ENCODE measurements at regions not wholly inside any gene's neighbourhood (a gene's known extent, or its start where the extent isn't known, plus 50 kb on each side); places are given as distances from the start of the nearest gene placed in this dataset.
A peak's percentile ranks its signal among the peaks of the same experiment; 100 is the strongest.

GRCh38 chr3:14288833-14289451, 110.3 kb downstream of the LSM3 start:
- H3K4me3 ChIP-seq: no peak overlapping the region
- peaks cover 0 to 14% (median 7%) of the 10 kb centered on the region in 11 experiments; a peak in 8 of 22 replicates for H3K9me3 ChIP-seq (replicated peaks in 1 of 11)
- 0 out of 22 replicates have a peak, but pooled peaks of 1 of the 11 experiments have one; percentile 8 for TF ChIP-seq Cebpa-rat (IDR thresholded peaks at IDR 0.05)
- no peaks in the 10 kb centered on the region for H3K36me3 ChIP-seq
- H3K4me1 ChIP-seq: peaks cover 13 to 40% (median 32%) of the 10 kb centered on the region in 10 experiments
- H4K20me1 ChIP-seq: no peaks in the 10 kb centered on the region; a peak in 2 of 22 replicates
- H3K27ac ChIP-seq: no peak overlapping the region
- peaks cover 0 to 8% (median 0%) of the 10 kb centered on the region in 11 experiments; a peak in 3 of 22 replicates for H3K27me3 ChIP-seq
- no peak overlapping the region for H3K9ac ChIP-seq
- H3K4me2 ChIP-seq: peak overlapping the region in 7 of 11 experiments; percentile 15 to 84 (median 79); a peak in 8 of 22 replicates

GRCh38 chr3:14289590-14290461, 111.2 kb downstream of the LSM3 start:
- H3K9ac ChIP-seq: no peak overlapping the region
- no peak overlapping the region for H3K4me3 ChIP-seq
- no peaks in the 10 kb centered on the region; a peak in 2 of 22 replicates for H4K20me1 ChIP-seq
- no peaks in the 10 kb centered on the region for H3K36me3 ChIP-seq
- peaks cover 0 to 8% (median 0%) of the 10 kb centered on the region in 11 experiments; a peak in 4 of 22 replicates for H3K27me3 ChIP-seq
- H3K4me2 ChIP-seq: no peak overlapping the region
- TF ChIP-seq Cebpa-rat (IDR thresholded peaks at IDR 0.05): no peak
- H3K4me1 ChIP-seq: peaks cover 13 to 40% (median 32%) of the 10 kb centered on the region in 10 experiments
- H3K9me3 ChIP-seq (replicated peaks in 1 of 11): peaks cover 0 to 15% (median 7%) of the 10 kb centered on the region in 11 experiments; a peak in 8 of 22 replicates
- H3K27ac ChIP-seq: no peak overlapping the region

DNA sequence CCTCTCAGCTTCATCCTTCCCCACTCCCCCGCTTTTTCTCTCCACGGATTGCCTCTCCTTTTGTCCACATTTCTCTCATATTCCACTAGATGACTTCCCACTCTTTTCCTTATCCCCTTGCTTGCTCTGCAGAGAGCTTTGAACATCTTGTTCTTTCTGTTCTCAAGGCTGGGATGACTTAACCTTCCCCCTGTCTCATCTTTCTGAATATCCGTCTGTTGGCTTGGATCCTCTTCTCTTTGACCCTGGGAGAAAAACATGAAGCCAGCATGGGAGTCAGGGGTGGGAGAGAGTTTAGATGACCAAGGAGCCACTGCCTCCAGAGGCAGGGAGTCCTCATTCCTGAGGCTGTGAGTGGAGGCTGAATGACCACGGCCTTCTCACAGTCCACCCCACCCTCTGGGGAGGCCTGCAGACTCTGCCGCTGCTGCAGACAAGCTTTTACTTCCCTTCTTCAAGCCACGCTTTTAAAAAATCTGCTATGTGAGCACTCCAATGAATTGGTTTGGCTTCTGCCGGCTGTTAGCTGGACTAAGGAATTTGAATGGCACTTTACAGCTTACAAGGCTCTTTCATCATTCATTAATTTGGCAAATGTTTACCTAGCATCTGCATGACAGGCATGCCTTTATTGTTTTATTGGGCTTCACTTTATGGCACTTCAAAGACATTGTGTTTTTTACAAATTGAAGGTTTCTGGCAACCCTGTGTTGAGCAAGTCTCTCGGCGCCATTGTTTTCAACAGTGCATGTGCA, 111.6 kb upstream of the SLC6A6 start:
- no peak overlapping the region for H3K27ac ChIP-seq
- no peak for TF ChIP-seq Cebpa-rat (IDR thresholded peaks at IDR 0.05)
- H3K4me2 ChIP-seq: no peak overlapping the region

DNA sequence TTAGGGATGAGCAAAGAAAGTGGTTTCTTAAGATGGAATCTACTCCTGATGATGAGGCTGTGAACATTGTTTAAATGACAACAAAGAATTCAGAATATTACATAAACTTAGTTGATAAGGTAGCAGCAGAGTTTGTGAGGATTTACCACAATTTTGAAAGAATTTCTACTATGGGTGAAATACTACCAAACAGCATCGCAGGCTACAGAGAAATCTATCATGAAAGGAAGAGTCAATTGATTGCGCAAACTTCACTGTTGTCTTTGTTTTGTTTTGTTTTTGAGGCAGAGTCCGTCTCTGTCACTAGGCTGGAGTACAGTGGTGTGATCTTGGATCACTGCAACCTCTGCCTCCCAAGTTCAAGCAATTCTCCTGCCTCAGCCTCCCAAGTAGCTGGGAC, 107.4 kb upstream of the SLC6A6 start:
- H3K27ac ChIP-seq: no peak overlapping the region

More for the DNA sequence above, 111.6 kb upstream of the SLC6A6 start:
- Histone ChIP-seq H3K4me3 (no peak overlapping the region), H3K9me3 (replicated peaks in 1 of 11) (peaks cover 0 to 15% (median 7%) of the 10 kb centered on the region in 11 experiments; a peak in 8 of 22 replicates), H4K20me1 (no peaks in the 10 kb centered on the region; a peak in 2 of 22 replicates), H3K36me3 (no peaks in the 10 kb centered on the region), H3K27me3 (peaks cover 0 to 8% (median 0%) of the 10 kb centered on the region in 11 experiments; a peak in 4 of 22 replicates), H3K4me1 (peaks cover 13 to 34% (median 32%) of the 10 kb centered on the region in 10 experiments), H3K9ac (no peak overlapping the region)

DNA sequence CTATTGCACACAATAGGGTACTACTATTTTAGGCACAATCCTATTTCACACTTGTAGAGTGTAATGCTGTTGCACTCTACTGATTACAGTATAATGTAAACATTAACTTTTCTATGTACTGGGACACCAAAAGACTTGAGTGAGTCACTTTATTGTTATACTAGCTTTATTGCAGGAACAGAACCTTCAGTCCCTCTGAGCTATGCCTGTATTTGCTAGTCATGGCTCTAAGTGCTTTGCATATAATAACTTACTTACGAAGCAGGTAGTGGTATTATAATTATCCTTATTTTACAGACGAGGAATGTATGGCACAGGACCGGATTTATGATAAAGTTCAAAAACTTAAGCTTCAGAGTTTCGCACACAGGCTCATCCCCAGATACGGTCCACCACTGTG, 106.6 kb upstream of the SLC6A6 start:
- H3K4me2 ChIP-seq: no peak overlapping the region
- H3K9me3 ChIP-seq (replicated peaks in 1 of 11): peaks cover 0 to 15% (median 7%) of the 10 kb centered on the region in 11 experiments; a peak in 8 of 22 replicates
- H3K9ac ChIP-seq: no peak overlapping the region
- no peaks in the 10 kb centered on the region for H3K4me1 ChIP-seq
- no peak overlapping the region for H3K27ac ChIP-seq
- no peak for TF ChIP-seq Cebpa-rat (IDR thresholded peaks at IDR 0.05)
- H4K20me1 ChIP-seq: peaks cover 0 to 11% (median 0%) of the 10 kb centered on the region in 11 experiments; a peak in 5 of 22 replicates
- H3K4me3 ChIP-seq: no peak overlapping the region
- H3K36me3 ChIP-seq: no peaks in the 10 kb centered on the region
- peaks cover 13 to 44% (median 34%) of the 10 kb centered on the region in 11 experiments for H3K27me3 ChIP-seq

More for the DNA sequence above, 107.4 kb upstream of the SLC6A6 start:
- Histone ChIP-seq H3K36me3 (no peaks in the 10 kb centered on the region), H3K9me3 (replicated peaks in 1 of 11) (peaks cover 0 to 15% (median 7%) of the 10 kb centered on the region in 11 experiments; a peak in 8 of 22 replicates), H4K20me1 (peaks cover 0 to 6% (median 0%) of the 10 kb centered on the region in 11 experiments; a peak in 4 of 22 replicates), H3K4me3 (no peak overlapping the region), H3K27me3 (peaks cover 5 to 41% (median 28%) of the 10 kb centered on the region in 11 experiments; a peak in 21 of 22 replicates), H3K9ac (no peak overlapping the region), H3K4me1 (no peaks in the 10 kb centered on the region), H3K4me2 (no peak overlapping the region)
- TF ChIP-seq Cebpa-rat (IDR thresholded peaks at IDR 0.05): peak in 5 of 11 experiments; percentile 22 to 56 (median 37); a peak in 6 of 22 replicates

DNA sequence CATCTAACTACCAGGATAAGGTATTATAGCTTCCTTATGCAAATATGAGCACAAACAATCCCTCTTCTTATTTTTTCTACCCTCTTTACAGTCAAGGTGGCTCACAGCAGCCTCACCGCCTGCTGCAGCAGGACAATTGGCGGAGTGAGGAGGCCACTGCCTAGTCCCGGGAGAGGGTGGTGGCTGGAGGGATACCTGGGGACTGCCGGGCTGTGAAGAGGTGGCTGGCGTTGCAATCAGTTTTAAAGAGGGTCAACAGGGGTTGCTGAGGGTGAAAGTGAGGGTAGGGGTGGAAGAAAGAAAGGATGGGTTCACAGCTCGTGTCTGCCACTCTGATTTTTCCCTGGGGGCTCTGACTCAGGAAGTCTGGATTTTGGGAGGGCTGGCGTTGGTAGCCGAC, 105.1 kb upstream of the SLC6A6 start:
- Histone ChIP-seq H3K27me3 (peaks cover 28 to 56% (median 49%) of the 10 kb centered on the region in 11 experiments), H3K9ac (no peak overlapping the region), H3K4me1 (peaks cover 3 to 10% (median 9%) of the 10 kb centered on the region in 10 experiments; a peak in 18 of 20 replicates), H3K9me3 (replicated peaks in 1 of 11) (peaks cover 0 to 15% (median 7%) of the 10 kb centered on the region in 11 experiments; a peak in 8 of 22 replicates), H3K4me2 (no peak overlapping the region), H3K4me3 (no peak overlapping the region), H3K27ac (no peak overlapping the region), H3K36me3 (no peaks in the 10 kb centered on the region), H4K20me1 (peaks cover 0 to 18% (median 7%) of the 10 kb centered on the region in 11 experiments; a peak in 14 of 22 replicates)
- no peak for TF ChIP-seq Cebpa-rat (IDR thresholded peaks at IDR 0.05)

DNA sequence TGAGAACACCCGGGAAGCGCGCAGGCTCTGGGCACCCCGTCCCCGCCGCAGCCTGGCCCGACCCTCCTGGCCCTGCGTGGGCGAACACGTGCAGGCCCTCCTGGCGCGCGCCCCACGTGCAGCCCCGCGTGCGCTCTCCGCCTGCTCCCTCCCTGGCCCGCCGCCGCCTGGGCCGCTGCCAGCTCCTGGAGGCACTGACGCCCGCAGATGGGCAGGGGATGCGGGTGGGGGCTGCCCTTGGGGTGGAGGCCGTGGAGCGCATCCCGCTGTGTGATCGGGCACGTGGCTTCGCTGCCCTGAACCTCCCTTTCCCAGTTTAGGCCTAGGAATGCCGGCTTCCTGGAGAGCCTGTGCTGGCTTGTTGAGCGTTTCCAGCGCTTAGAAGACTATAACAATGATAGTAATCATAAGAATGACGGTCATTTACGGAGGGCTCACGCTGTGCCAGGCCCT, 104.6 kb upstream of the SLC6A6 start:
- Histone ChIP-seq H4K20me1 (peaks cover 0 to 24% (median 12%) of the 10 kb centered on the region in 11 experiments; a peak in 17 of 22 replicates), H3K4me3 (no peak overlapping the region), H3K4me2 (no peak overlapping the region), H3K9me3 (replicated peaks in 1 of 11) (peaks cover 0 to 15% (median 7%) of the 10 kb centered on the region in 11 experiments; a peak in 8 of 22 replicates), H3K27me3 (peaks cover 30 to 61% (median 52%) of the 10 kb centered on the region in 11 experiments), H3K27ac (no peak overlapping the region), H3K36me3 (no peaks in the 10 kb centered on the region), H3K9ac (no peak overlapping the region), H3K4me1 (peaks cover 8 to 15% (median 14%) of the 10 kb centered on the region in 10 experiments; a peak in 19 of 20 replicates)
- TF ChIP-seq Cebpa-rat (IDR thresholded peaks at IDR 0.05): no peak

DNA sequence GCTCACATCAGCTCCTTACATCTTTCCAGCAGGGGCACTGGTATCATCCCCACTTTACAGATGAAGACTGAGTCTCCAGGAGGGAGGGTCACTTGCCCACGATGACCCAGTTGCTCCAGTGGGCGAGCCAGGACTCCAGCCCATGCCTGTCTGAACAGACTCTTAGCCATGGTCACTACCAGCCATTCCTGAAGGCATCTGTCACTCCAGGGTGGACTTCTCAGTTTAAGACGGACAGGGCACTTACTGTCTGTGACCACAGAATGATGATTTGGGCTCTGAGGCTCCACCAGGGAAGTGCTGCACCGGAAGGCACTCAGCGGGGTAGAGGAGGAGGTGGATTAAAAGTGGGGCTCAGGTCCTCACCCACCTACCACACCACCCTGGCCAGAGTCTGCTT, 104.0 kb upstream of the SLC6A6 start:
- Histone ChIP-seq H4K20me1 (peaks cover 0 to 30% (median 18%) of the 10 kb centered on the region in 11 experiments; a peak in 17 of 22 replicates), H3K4me2 (no peak overlapping the region), H3K27me3 (peaks cover 30 to 65% (median 52%) of the 10 kb centered on the region in 11 experiments), H3K36me3 (no peaks in the 10 kb centered on the region), H3K27ac (no peak overlapping the region), H3K4me1 (peaks cover 14 to 21% (median 20%) of the 10 kb centered on the region in 10 experiments), H3K9me3 (replicated peaks in 1 of 11) (peaks cover 0 to 9% (median 2%) of the 10 kb centered on the region in 11 experiments; a peak in 8 of 22 replicates), H3K4me3 (no peak overlapping the region), H3K9ac (no peak overlapping the region)
- no peak for TF ChIP-seq Cebpa-rat (IDR thresholded peaks at IDR 0.05)
